ENCODE measurements at regions not wholly inside any gene's neighbourhood (a gene's known extent, or its start where the extent isn't known, plus 50 kb on each side); places are given as distances from the start of the nearest gene placed in this dataset.
"Not testable (repeated sequence)": the region's sequence is repeated elsewhere in the genome, so short reads cannot be mapped to it uniquely, and the experiment has no call there.

GRCh38 chrX:139200793-139201192 lies 329.7 kb upstream of the F9 start:
- DNase-seq (ENCODE audit: low spot score) (no peak), FAIRE-seq (no peak)

GRCh38 chrX:139200346-139200745 lies 330.2 kb upstream of the F9 start:
- DNase-seq (ENCODE audit: low spot score), result no peak
- no peak for FAIRE-seq

GRCh38 chrX:139199933-139200332 lies 330.6 kb upstream of the F9 start:
- no peak for DNase-seq (ENCODE audit: low spot score)
- FAIRE-seq, result no peak

GRCh38 chrX:139198936-139199335 lies 331.6 kb upstream of the F9 start:
- DNase-seq (ENCODE audit: low spot score) (no peak), FAIRE-seq (no peak)

GRCh38 chrX:139196890-139197289 lies 333.6 kb upstream of the F9 start:
- FAIRE-seq (no peak), DNase-seq (ENCODE audit: low spot score) (no peak)

- DNase-seq (ENCODE audit: low spot score) (no peak), FAIRE-seq (no peak)
Observed at GRCh38 chrX:139194571-139195280, 335.8 kb upstream of the F9 start.

GRCh38 chrX:139192386-139192961 lies 338.1 kb upstream of the F9 start:
- FAIRE-seq (no peak), DNase-seq (ENCODE audit: low spot score) (no peak)

- FAIRE-seq, result no peak
- DNase-seq (ENCODE audit: low spot score), result no peak
Observed at GRCh38 chrX:139191746-139192385, 338.7 kb upstream of the F9 start.

GRCh38 chrX:139191286-139191685 lies 339.3 kb upstream of the F9 start:
- DNase-seq (ENCODE audit: low spot score) (no peak), FAIRE-seq (no peak)

- FAIRE-seq (no peak), DNase-seq (ENCODE audit: low spot score) (no peak)
Observed at GRCh38 chrX:139187738-139188137, 342.8 kb upstream of the F9 start.

GRCh38 chrX:139186991-139187390 lies 343.5 kb upstream of the F9 start:
- FAIRE-seq (no peak), DNase-seq (ENCODE audit: low spot score) (no peak)

GRCh38 chrX:139179592-139179991 lies 350.9 kb upstream of the F9 start:
- FAIRE-seq (no peak), DNase-seq (ENCODE audit: low spot score) (no peak)

GRCh38 chrX:139178980-139179379 lies 351.6 kb upstream of the F9 start:
- no peak for FAIRE-seq
- no peak for DNase-seq (ENCODE audit: low spot score)

GRCh38 chrX:139172731-139173130 lies 357.8 kb upstream of the F9 start:
- FAIRE-seq, result no peak

GRCh38 chrX:139170526-139171173 lies 359.9 kb upstream of the F9 start:
- no peak for FAIRE-seq
- no peak for DNase-seq (ENCODE audit: low spot score)

More at GRCh38 chrX:139172731-139173130, 357.8 kb upstream of the F9 start:
- DNase-seq (ENCODE audit: low spot score), result no peak

- no peak for DNase-seq (ENCODE audit: low spot score)
- no peak for FAIRE-seq
Observed at GRCh38 chrX:139167282-139167681, 363.3 kb upstream of the F9 start.

- DNase-seq (ENCODE audit: low spot score), result no peak
- no peak for FAIRE-seq
Observed at GRCh38 chrX:139158256-139158655, 372.3 kb upstream of the F9 start.

GRCh38 chrX:139156356-139156755 lies 374.2 kb upstream of the F9 start:
- FAIRE-seq (peak; percentile 16), DNase-seq (ENCODE audit: low spot score) (no peak)

- DNase-seq (ENCODE audit: low spot score); FAIRE-seq: not testable (repeated sequence)
Observed at GRCh38 chrX:139146625-139147024, 383.9 kb upstream of the F9 start.

- DNase-seq (ENCODE audit: low spot score) (no peak), FAIRE-seq (no peak)
Observed at GRCh38 chrX:139141370-139141769, 389.2 kb upstream of the F9 start.

GRCh38 chrX:139134316-139134715 lies 396.2 kb upstream of the F9 start:
- no peak for FAIRE-seq
- DNase-seq (ENCODE audit: low spot score), result no peak

GRCh38 chrX:139126493-139126892 lies 404.0 kb upstream of the F9 start:
- peak; percentile 31 for DNase-seq (ENCODE audit: low spot score)
- FAIRE-seq, result no peak
